ENCODE measurements at regions not wholly inside any gene's neighbourhood (a gene's known extent, or its start where the extent isn't known, plus 50 kb on each side); places are given as distances from the start of the nearest gene placed in this dataset.

- Histone ChIP-seq H3F3A (ENCODE audit: insufficient read depth) (no peaks in the 10 kb centered on the region), H3K36me3 (ENCODE audit: low read length) (no peaks in the 10 kb centered on the region), H2AFZ (ENCODE audit: low read depth, low read length, severe bottlenecking) (no peak overlapping the region), H3K4me2 (ENCODE audit: low read depth, low read length, poor library complexity, severe bottlenecking) (no peak overlapping the region), H4K20me1 (ENCODE audit: low read depth, low read length) (no peaks in the 10 kb centered on the region), H3K9me3 (ENCODE audit: insufficient read depth, low read length) (no peaks in the 10 kb centered on the region), H3K9me2 (replicated peaks; ENCODE audit: insufficient read depth, low read length) (no peaks in the 10 kb centered on the region), H3K4me3 (ENCODE audit: insufficient read depth, low read length, poor library complexity, severe bottlenecking) (no peak overlapping the region), H3K79me2 (ENCODE audit: insufficient read depth, low read length) (no peaks in the 10 kb centered on the region), H3K27ac (ENCODE audit: low read depth, low read length) (no peak overlapping the region), H3K27me3 (ENCODE audit: low read length) (no peaks in the 10 kb centered on the region; the same call in 1 of the 2 replicates), H3K9ac (ENCODE audit: low read length) (no peak overlapping the region)
- TF ChIP-seq EZH2phosphoT487 (conservative IDR thresholded peaks at IDR 0.05; ENCODE audit: low read length) = no peak
- no peak for TF ChIP-seq CTCF (IDR thresholded peaks at IDR 0.05; ENCODE audit: insufficient read depth, low read length, poor library complexity, severe bottlenecking)
These were observed 160.0 kb upstream of the TNRC6C start for GRCh38 chr17:77798481-77798880.

GRCh38 chr17:77800816-77801215, 157.7 kb upstream of the TNRC6C start:
- H3K27me3 ChIP-seq (ENCODE audit: low read length) = no peaks in the 10 kb centered on the region
- H4K20me1 ChIP-seq (ENCODE audit: low read depth, low read length) = no peaks in the 10 kb centered on the region
- H3K4me3 ChIP-seq (ENCODE audit: insufficient read depth, low read length, poor library complexity, severe bottlenecking) = no peak overlapping the region
- H3K36me3 ChIP-seq (ENCODE audit: low read length) = no peaks in the 10 kb centered on the region
- H2AFZ ChIP-seq (ENCODE audit: low read depth, low read length, severe bottlenecking) = no peak overlapping the region
- H3K27ac ChIP-seq (ENCODE audit: low read depth, low read length) = no peak overlapping the region
- no peak overlapping the region for H3K9ac ChIP-seq (ENCODE audit: low read length)
- H3K4me2 ChIP-seq (ENCODE audit: low read depth, low read length, poor library complexity, severe bottlenecking) = no peak overlapping the region
- no peaks in the 10 kb centered on the region for H3K9me3 ChIP-seq (ENCODE audit: insufficient read depth, low read length)
- TF ChIP-seq EZH2phosphoT487 (conservative IDR thresholded peaks at IDR 0.05; ENCODE audit: low read length) (no peak), CTCF (IDR thresholded peaks at IDR 0.05; ENCODE audit: insufficient read depth, low read length, poor library complexity, severe bottlenecking) (no peak)
- H3F3A ChIP-seq (ENCODE audit: insufficient read depth) = no peaks in the 10 kb centered on the region
- H3K9me2 ChIP-seq (replicated peaks; ENCODE audit: insufficient read depth, low read length) = no peaks in the 10 kb centered on the region
- no peaks in the 10 kb centered on the region for H3K79me2 ChIP-seq (ENCODE audit: insufficient read depth, low read length)

GRCh38 chr17:77801545-77802332, 156.8 kb upstream of the TNRC6C start:
- H3K4me3 ChIP-seq (ENCODE audit: insufficient read depth, low read length, poor library complexity, severe bottlenecking) = no peak overlapping the region
- no peaks in the 10 kb centered on the region for H3K79me2 ChIP-seq (ENCODE audit: insufficient read depth, low read length)
- H3F3A ChIP-seq (ENCODE audit: insufficient read depth) = no peaks in the 10 kb centered on the region
- no peak for TF ChIP-seq EZH2phosphoT487 (conservative IDR thresholded peaks at IDR 0.05; ENCODE audit: low read length)
- no peak for TF ChIP-seq CTCF (IDR thresholded peaks at IDR 0.05; ENCODE audit: insufficient read depth, low read length, poor library complexity, severe bottlenecking)
- H3K27me3 ChIP-seq (ENCODE audit: low read length) = no peaks in the 10 kb centered on the region
- H3K9me2 ChIP-seq (replicated peaks; ENCODE audit: insufficient read depth, low read length) = no peaks in the 10 kb centered on the region
- H4K20me1 ChIP-seq (ENCODE audit: low read depth, low read length) = no peaks in the 10 kb centered on the region
- no peaks in the 10 kb centered on the region for H3K36me3 ChIP-seq (ENCODE audit: low read length)
- H3K9me3 ChIP-seq (ENCODE audit: insufficient read depth, low read length) = no peaks in the 10 kb centered on the region
- H3K4me2 ChIP-seq (ENCODE audit: low read depth, low read length, poor library complexity, severe bottlenecking) = no peak overlapping the region
- no peak overlapping the region for H3K9ac ChIP-seq (ENCODE audit: low read length)
- H2AFZ ChIP-seq (ENCODE audit: low read depth, low read length, severe bottlenecking) = no peak overlapping the region
- no peak overlapping the region for H3K27ac ChIP-seq (ENCODE audit: low read depth, low read length)
